Heart left ventricle (tissue), 16 donors: ENCODE measurements at regions not wholly inside any gene's neighbourhood (a gene's known extent, or its start where the extent isn't known, plus 50 kb on each side); places are given as distances from the start of the nearest gene placed in this dataset.

Experiments used
- ATAC-seq, 4 donors: fragments of 200-7000 bp; cut with Tn5 transposase; one replicate each; pipeline ENCODE4 v1.9.1; 2020 to 2022; ENCODE audit warnings: moderate library complexity in 4 of 4, mild to moderate bottlenecking in 3 of 4, moderate number of reproducible peaks in 1 of 4
- DNase-seq, 5 donors: peaks; one replicate each; pipeline ENCODE4 v3.0.0-alpha.2; 2020
- H3K27ac ChIP-seq, 12 donors: fragments of 200-600 bp; sonication (generic) in 4 of 12; one replicate each; pipeline versions ENCODE4 v1.5.0 to v1.8.0; 2016 to 2022; ENCODE audit warnings: mild to moderate bottlenecking in 2 of 12
- H3K27me3 ChIP-seq, 9 donors: fragments of 200-600 bp; sonication (generic) in 2 of 9; one replicate each; pipeline versions ENCODE4 v1.5.1 to v1.8.0; 2016 to 2022; ENCODE audit warnings: mild to moderate bottlenecking in 3 of 9
- H3K36me3 ChIP-seq, 9 donors: fragments of 200-600 bp; sonication (generic) in 2 of 9; one replicate each; pipeline versions ENCODE4 v1.5.0 to v1.8.0; 2018 to 2022; ENCODE audit warnings: mild to moderate bottlenecking in 2 of 9
- H3K4me1 ChIP-seq, 12 donors: fragments of 200-600 bp; sonication (generic) in 4 of 12; one replicate each; pipeline versions ENCODE4 v1.5.0 to v1.8.0; 2016 to 2022; ENCODE audit warnings: mild to moderate bottlenecking in 3 of 12
- H3K4me3 ChIP-seq, 12 donors: fragments of 200-600 bp; sonication (generic) in 4 of 12; one replicate each; pipeline versions ENCODE4 v1.5.0 to v1.8.0; 2017 to 2022; ENCODE audit warnings: mild to moderate bottlenecking in 9 of 12, moderate library complexity in 4 of 12
- H3K9me3 ChIP-seq, 12 donors: fragments of 200-600 bp; sonication (generic) in 4 of 12; one replicate each; pipeline versions ENCODE4 v1.5.0 to v1.8.0; 2016 to 2022; ENCODE audit warnings: mild to moderate bottlenecking in 1 of 12
- CTCF ChIP-seq, 12 donors: fragments of 200-600 bp; sonication (generic) in 4 of 12; IDR thresholded peaks; one replicate each; pipeline versions ENCODE4 v1.5.0 to v1.8.0; 2018 to 2022; ENCODE audit warnings: antibody characterized with exemption in 12 of 12, mild to moderate bottlenecking in 5 of 12
- POLR2A ChIP-seq, 2 donors: fragments of 450-650 bp; IDR thresholded peaks; one replicate each; pipeline ENCODE4 v1.6.1; 2017; ENCODE audit warnings: antibody characterized with exemption in 2 of 2, mild to moderate bottlenecking in 2 of 2, moderate library complexity in 2 of 2
- WGBS, 4 donors: extraction: QIAGEN DNeasy Blood & Tissue Kit in 2 of 4; methylation state at CpG; one replicate each; pipeline versions ENCODE4 v1.1.5 to v1.1.7; 2013 to 2018; 5-methylcytosine and 5-hydroxymethylcytosine counted together
- intact Hi-C, 10 donors: fragments of 100-400 bp; cut with DNase I; formaldehyde crosslinking; loops; one replicate each; pipeline versions ENCODE4 v1.11.1 to v1.14.2; 2022
- donor health status: ischemic (EF 13 %, LVEDD 7.1; RV severe dilation, severe dysfunction).
- donor health status: healthy with polysubstance abuse.
- donor health status: DM: no; HTN: yes; CAD: no.
- donor health status: DM: no; HTN: no; CAD: no.
- donor health status: ischemic (EF 25% LVEDD 6.9; RV normal size, moderate dysfunction).
- donor health status: ischemic (EF 25% LVEDD 5.7; RV mildly dilated, moderate dysfunction).
- donor health status: healthy.
- donor health status: DM: yes; HTN: yes; CAD: no.
- donor health status: ischemic (EF 35%, LVEDD 5.7; RV mildly dilated, moderate dysfunction).
- donor health status: nonischemic (EF 11% LVEDD 7.7; RV severe dilation, severe dysfunction).
- donor health status: DM: yes; HTN: yes; CAD: no.
- donor health status: PGD.
- donor health status: ischemic (EF 29% LVEDD 5.4; RV normal size, mild dysfunction).
- donor health status: nonischemic (EF 23%, LVEDD 6.1; RV moderate dilation, normal function).

DNA sequence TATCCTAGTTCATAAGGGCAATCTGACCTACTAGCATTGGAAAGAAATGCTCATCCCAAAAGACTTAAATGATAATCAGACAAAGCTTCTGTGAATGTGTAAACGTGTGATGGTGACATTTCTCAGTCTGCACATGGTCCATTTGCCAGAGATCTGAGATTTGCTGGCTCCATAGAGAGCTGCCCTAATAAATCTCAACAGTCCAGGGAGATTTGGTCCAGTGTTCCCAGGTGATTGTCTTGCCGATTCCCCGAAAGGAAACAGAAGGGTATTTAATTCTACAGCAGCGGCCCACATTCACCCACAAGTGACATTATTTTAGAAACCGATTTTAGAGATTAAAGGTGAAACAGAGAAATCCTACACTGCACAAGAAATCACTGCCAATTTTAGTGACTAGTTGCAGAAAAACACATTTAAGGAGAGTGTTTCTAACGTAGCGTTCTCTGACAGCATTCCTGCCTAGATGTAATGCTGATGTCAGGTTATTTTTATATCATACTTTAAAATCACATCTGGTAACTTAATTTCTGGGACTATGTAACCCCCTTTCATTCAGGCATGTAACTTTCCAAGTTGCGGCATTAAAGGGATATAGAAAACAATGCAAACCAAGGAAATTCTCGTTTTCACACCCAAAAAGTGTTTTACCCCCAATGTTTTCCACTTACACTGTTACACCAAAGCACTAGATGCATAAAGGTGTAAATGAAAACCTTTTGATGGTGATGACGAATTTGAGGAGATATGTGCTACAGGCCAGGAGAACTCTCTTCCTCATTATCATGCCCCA, 231.9 kb upstream of the FN1 start:
- DNase-seq (no peak), ATAC-seq (no peak)
- 35 to 44% (median 37%) methylated on average over 10 of the region's 10 CpGs for WGBS, 4 donors
- no peak for TF ChIP-seq POLR2A (IDR thresholded peaks at IDR 0.05)
- no peak for TF ChIP-seq CTCF (IDR thresholded peaks at IDR 0.05)
- H3K9me3 ChIP-seq, result peaks cover 0 to 6% (median 0%) of the 10 kb centered on the region in 12 donors
- H3K27ac ChIP-seq, result peak overlapping the region in 1 of 12 donors; percentile 74
- H3K4me3 ChIP-seq, result no peak overlapping the region
- peaks cover 0 to 30% (median 8%) of the 10 kb centered on the region in 12 donors for H3K4me1 ChIP-seq
- H3K36me3 ChIP-seq, result no peaks in the 10 kb centered on the region
- intact Hi-C loops, result no loop called here
- peaks cover 0 to 5% (median 0%) of the 10 kb centered on the region in 9 donors for H3K27me3 ChIP-seq

DNA sequence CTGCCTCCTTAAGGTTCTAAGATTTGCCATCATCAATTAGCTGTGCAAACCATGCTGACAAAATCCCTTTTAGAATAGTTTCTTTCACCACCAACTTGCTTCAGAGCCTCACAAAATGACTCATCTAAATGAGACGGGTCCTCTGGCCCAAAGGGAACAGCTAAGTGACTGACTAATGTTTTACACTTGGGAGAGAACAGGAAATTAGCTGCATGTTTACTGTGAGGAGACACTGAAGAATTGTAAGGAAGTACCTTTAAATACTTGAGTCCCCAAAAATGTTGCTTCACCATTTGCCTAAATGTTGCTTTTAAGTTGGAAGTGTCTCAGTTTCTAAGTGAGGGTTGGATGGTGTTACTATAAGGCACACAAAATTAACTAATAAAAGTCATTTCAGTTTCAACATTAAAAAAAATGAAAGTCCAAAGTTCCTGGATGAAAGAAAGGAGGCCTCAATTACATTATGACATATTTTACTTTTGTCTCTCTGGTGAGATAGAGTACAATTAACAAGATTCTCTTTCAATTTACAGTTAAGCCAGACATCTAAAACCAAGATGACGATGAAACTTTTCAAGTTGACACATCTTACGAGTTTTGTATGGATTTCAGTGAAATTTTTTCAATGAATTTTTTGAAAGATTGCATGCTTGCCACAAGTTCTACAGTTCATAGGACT, 229.1 kb upstream of the FN1 start:
- intact Hi-C loops, result no loop called here
- peaks cover 0 to 30% (median 8%) of the 10 kb centered on the region in 12 donors for H3K4me1 ChIP-seq
- H3K36me3 ChIP-seq, result no peaks in the 10 kb centered on the region
- H3K27me3 ChIP-seq, result peaks cover 0 to 1% (median 0%) of the 10 kb centered on the region in 9 donors
- H3K4me3 ChIP-seq, result no peak overlapping the region
- no peaks in the 10 kb centered on the region for H3K9me3 ChIP-seq
- 73 to 82% (median 76%) methylated on average over 3 of the region's 3 CpGs for WGBS, 4 donors
- H3K27ac ChIP-seq, result peak overlapping the region in 3 of 12 donors; percentile 6 to 59 (median 53)
- ATAC-seq, result peak in 3 of 4 donors; percentile 28 to 89 (median 70)
- TF ChIP-seq POLR2A (IDR thresholded peaks at IDR 0.05) (no peak), CTCF (IDR thresholded peaks at IDR 0.05) (no peak)
- no peak for DNase-seq

- DNase-seq (no peak), ATAC-seq (no peak)
- Histone ChIP-seq H3K27ac (peak overlapping the region in 1 of 12 donors; percentile 20), H3K9me3 (no peaks in the 10 kb centered on the region), H3K4me3 (no peak overlapping the region), H3K4me1 (peaks cover 0 to 22% (median 2%) of the 10 kb centered on the region in 12 donors), H3K27me3 (no peaks in the 10 kb centered on the region), H3K36me3 (no peaks in the 10 kb centered on the region)
- 79 to 91% (median 85%) methylated on average over 1 of the region's 1 CpG for WGBS, 4 donors
- intact Hi-C loops, result no loop called here
- no peak for TF ChIP-seq CTCF (IDR thresholded peaks at IDR 0.05)
- TF ChIP-seq POLR2A (IDR thresholded peaks at IDR 0.05), result no peak
These were observed 226.8 kb upstream of the FN1 start for GRCh38 chr2:215662715-215663114.

- intact Hi-C loops, result no loop called here
- WGBS, 4 donors, result 90 to 95% (median 93%) methylated on average over 8 of the region's 8 CpGs
- Histone ChIP-seq H3K4me1 (peaks cover 0 to 17% (median 0%) of the 10 kb centered on the region in 12 donors), H3K36me3 (no peaks in the 10 kb centered on the region), H3K9me3 (no peaks in the 10 kb centered on the region), H3K4me3 (no peak overlapping the region), H3K27me3 (no peaks in the 10 kb centered on the region), H3K27ac (peak overlapping the region in 1 of 12 donors; percentile 69)
- no peak for TF ChIP-seq POLR2A (IDR thresholded peaks at IDR 0.05)
- TF ChIP-seq CTCF (IDR thresholded peaks at IDR 0.05), result no peak
- DNase-seq, result peak in 1 of 5 donors; percentile 35
- ATAC-seq, result peak in 1 of 4 donors; percentile 17
These were observed 224.8 kb upstream of the FN1 start for GRCh38 chr2:215660687-215661086.
